ENCODE measurements at regions not wholly inside any gene's neighbourhood (a gene's known extent, or its start where the extent isn't known, plus 50 kb on each side); places are given as distances from the start of the nearest gene placed in this dataset.

DNA sequence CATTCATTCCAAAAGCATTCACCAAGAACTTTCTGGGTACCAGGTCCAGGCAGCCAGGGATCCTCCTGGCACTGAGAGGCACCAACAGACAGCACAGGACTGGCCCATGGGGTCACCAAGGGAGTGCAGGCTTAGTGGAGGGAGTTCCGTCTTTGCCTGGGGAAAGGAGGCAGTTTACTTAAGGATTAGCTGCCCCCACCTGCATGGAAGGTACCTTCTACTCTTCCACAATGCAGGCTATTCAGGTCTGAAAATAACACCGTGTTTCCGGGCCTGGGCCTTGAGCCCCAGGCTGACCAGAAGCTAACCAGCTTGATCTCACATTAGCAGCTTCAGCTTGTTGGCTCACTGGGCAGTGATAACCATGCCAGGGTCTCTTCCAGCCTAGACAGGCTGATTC lies 199.4 kb downstream of the FOXA2 start:
- TF ChIP-seq, protein P1, sequence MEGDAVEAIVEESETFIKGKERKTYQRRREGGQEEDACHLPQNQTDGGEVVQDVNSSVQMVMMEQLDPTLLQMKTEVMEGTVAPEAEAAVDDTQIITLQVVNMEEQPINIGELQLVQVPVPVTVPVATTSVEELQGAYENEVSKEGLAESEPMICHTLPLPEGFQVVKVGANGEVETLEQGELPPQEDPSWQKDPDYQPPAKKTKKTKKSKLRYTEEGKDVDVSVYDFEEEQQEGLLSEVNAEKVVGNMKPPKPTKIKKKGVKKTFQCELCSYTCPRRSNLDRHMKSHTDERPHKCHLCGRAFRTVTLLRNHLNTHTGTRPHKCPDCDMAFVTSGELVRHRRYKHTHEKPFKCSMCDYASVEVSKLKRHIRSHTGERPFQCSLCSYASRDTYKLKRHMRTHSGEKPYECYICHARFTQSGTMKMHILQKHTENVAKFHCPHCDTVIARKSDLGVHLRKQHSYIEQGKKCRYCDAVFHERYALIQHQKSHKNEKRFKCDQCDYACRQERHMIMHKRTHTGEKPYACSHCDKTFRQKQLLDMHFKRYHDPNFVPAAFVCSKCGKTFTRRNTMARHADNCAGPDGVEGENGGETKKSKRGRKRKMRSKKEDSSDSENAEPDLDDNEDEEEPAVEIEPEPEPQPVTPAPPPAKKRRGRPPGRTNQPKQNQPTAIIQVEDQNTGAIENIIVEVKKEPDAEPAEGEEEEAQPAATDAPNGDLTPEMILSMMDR (IDR thresholded peaks at IDR 0.05), result no peak
- no peak for TF ChIP-seq POLR2A (IDR thresholded peaks at IDR 0.05)
